HG02885 (cell line): ENCODE measurements at regions not wholly inside any gene's neighbourhood (a gene's known extent, or its start where the extent isn't known, plus 50 kb on each side); places are given as distances from the start of the nearest gene placed in this dataset.

Experiments
- ATAC-seq: cut with Tn5 transposase; IDR thresholded peaks from one replicate; pipeline ENCODE4 v1.9.1; 2021; ENCODE audit warnings: mild to moderate bottlenecking; ENCODE audit not compliant: unreplicated experiment, poor library complexity

- no peak for ATAC-seq
These were observed 407.3 kb downstream of the TMEM135 start for GRCh38 chr11:87444993-87445392.

DNA sequence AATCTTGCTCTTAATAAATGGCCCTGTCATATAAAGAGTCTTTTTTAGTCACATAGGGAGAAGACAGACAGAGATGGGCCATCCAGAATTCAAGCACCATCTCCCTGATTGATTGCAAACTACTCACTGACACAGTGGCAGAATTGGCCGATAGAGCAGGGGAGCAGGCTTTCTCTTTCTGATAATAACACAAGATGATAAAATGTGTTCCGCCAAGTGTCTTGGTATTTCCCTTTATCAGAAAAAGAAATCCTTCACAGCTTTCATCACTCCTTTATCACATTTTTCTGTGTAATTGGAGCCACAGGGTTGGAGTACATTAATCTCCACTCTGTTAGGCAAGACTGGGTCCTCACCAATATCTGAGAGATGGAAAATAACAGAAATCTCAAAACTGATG lies 406.0 kb downstream of the TMEM135 start:
- no peak for ATAC-seq

GRCh38 chr11:87440076-87440770 lies 402.5 kb downstream of the TMEM135 start:
- no peak for ATAC-seq

- ATAC-seq: no peak
These were observed 400.7 kb downstream of the TMEM135 start for GRCh38 chr11:87438416-87438815.

DNA sequence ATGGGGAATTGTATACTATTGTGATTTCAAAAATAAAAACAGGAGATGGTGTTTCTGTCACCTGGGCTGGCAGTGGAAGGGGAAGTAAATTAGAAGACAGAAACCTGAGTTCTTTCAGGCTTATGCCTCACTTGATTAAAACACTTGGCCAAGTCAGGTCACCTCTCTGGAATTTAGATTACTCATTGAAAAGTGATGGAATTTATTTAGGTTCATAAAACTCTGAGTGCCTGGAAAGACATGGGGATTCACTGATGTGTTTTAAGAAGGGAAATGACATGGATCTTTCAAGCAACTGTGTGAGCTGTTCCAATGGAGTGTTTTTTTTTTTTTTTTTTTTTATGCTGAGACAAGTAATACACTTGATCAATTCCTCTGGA lies 400.1 kb downstream of the TMEM135 start:
- ATAC-seq: no peak

- ATAC-seq: no peak
These were observed 399.6 kb downstream of the TMEM135 start for GRCh38 chr11:87437133-87437843.

DNA sequence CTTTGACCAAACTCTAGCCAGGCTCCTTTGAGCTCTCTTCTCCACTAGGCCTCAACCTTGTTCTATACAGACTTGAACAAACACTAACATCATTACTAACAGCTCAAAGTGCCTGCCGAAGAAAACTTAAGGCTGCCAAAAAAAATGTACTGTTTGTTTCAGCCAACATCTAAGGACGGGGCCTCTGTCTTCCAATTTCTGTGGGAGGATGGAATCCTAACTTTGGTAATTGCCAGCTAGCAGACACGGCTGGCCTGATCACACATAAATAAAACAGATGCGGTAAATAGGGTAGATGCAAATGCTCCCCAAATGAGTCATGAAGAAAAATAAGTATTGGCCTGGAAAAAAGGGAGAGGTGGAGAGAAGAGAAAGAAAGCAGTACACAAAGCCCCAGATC lies 394.3 kb downstream of the TMEM135 start:
- no peak for ATAC-seq

DNA sequence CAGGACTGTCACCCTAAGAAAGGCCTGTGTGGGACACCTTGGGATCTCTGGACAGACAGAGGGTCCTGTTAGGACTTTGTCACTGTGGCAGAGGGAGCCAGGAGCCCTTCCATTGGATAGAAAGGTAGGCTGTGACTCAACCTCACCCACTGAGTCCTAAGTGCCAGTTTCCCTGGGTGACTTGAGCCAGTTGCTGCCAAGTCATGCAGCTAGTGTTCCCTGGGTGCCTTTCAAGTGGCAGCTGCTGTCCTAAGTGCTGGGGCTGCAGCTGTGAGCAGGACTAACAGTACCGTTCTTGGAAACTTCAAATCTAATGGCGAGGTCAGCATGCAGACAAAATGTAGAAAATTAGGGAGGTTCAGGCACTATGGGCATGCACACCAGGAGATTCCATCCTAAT lies 393.7 kb downstream of the TMEM135 start:
- no peak for ATAC-seq

DNA sequence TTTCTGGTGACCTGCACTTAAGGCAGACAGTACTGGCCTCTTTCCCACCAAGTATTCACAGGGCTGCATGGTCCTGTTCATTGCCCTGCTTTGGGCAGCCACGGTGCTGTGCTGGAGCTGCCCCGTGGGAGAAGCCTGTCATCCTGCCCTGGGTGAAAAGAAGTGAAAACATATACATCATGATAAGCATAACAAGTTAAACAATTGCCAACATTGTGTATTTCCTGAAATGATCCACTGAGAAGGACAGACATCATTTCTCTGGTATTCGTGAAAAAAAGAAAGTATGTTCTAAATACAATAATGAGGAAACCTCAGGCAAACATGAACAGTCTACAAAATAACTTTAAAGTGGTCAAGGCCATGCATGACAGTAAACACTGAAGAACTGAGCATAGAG lies 393.1 kb downstream of the TMEM135 start:
- ATAC-seq: no peak

GRCh38 chr11:87429996-87430395 lies 392.3 kb downstream of the TMEM135 start:
- ATAC-seq: no peak

- no peak for ATAC-seq
These were observed 390.5 kb downstream of the TMEM135 start for GRCh38 chr11:87428266-87428665.

- no peak for ATAC-seq
These were observed 388.2 kb downstream of the TMEM135 start for GRCh38 chr11:87425943-87426342.

- no peak for ATAC-seq
These were observed 387.7 kb downstream of the TMEM135 start for GRCh38 chr11:87425391-87425790.

GRCh38 chr11:87423161-87423560 lies 385.4 kb downstream of the TMEM135 start:
- ATAC-seq: no peak

- ATAC-seq: no peak
These were observed 384.8 kb downstream of the TMEM135 start for GRCh38 chr11:87422566-87422965.

- peak; percentile 85 for ATAC-seq
These were observed 383.7 kb downstream of the TMEM135 start for GRCh38 chr11:87421422-87421821.

DNA sequence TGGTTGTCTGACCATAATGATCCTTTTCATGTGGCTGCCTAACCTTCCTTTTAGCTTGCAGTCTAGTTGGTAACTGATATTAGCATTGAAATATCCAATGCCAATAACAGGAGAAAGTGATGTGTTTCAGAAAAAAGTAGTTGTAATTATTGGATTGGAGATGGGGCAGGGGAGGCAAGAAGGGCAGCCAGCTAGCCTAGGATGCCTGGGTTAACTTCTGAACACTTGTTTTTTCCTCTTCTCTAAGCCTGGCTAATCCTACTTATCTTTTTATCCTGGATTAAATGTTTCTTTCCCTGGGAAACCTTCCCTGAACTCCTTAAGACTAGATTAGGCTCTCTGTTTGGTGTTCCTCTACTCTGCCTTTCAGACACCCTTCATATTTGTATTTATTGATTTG lies 380.2 kb downstream of the TMEM135 start:
- no peak for ATAC-seq

GRCh38 chr11:87405843-87406242 lies 368.1 kb downstream of the TMEM135 start:
- no peak for ATAC-seq

- ATAC-seq: no peak
These were observed 367.6 kb downstream of the TMEM135 start for GRCh38 chr11:87405356-87405755.

DNA sequence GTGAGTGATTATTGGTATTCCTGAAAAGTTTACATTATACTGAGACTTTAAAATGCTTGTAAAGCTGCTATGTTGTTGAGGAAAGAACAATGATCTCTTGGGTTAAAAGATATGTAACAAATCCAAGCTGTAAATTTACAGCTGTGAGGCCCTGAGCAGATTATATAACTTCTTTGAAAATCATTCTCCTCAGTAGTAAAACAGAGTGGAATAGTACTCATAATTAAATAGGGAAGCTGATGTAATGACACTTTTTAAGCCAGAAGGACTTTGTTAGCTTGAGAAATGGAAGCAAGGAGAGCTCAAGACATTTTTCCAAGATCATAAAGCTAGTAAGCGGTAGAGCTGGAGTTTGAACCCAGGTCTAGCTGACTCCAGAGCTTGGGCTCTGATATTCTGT lies 363.9 kb downstream of the TMEM135 start:
- no peak for ATAC-seq

DNA sequence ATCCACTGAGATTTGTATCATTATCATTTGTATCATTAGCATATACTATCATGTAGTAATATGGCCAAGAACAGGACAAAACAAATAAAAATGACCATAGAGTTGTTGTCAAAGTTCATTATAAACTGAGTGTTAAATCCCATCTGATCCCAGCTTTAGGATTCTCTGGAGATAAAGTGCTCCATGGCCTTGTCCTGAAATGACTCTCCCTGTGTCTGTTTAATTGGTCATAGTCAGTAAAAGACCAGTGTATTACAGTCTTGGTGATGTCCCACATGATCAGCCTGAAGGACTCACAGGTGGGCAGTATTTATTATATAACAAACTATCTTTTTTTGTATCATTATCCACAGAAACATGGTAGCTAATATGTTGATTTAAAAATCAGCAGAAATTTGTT lies 361.6 kb downstream of the TMEM135 start:
- ATAC-seq: no peak

GRCh38 chr11:87398931-87399330 lies 361.2 kb downstream of the TMEM135 start:
- no peak for ATAC-seq
